Epithelial cell of prostate (primary cell): ENCODE measurements at regions not wholly inside any gene's neighbourhood (a gene's known extent, or its start where the extent isn't known, plus 50 kb on each side); places are given as distances from the start of the nearest gene placed in this dataset.
A peak's percentile ranks its signal among the peaks of the same experiment; 100 is the strongest.

Source experiments
- DNase-seq: peaks from one replicate; pipeline ENCODE4 v3.0.0-alpha.2; 2011; ENCODE audit warnings: low read depth, low spot score
- H3K27ac ChIP-seq: fragments of 450-650 bp; 2 replicates; pipeline ENCODE4 v1.5.1; 2017; ENCODE audit warnings: mild to moderate bottlenecking

DNA sequence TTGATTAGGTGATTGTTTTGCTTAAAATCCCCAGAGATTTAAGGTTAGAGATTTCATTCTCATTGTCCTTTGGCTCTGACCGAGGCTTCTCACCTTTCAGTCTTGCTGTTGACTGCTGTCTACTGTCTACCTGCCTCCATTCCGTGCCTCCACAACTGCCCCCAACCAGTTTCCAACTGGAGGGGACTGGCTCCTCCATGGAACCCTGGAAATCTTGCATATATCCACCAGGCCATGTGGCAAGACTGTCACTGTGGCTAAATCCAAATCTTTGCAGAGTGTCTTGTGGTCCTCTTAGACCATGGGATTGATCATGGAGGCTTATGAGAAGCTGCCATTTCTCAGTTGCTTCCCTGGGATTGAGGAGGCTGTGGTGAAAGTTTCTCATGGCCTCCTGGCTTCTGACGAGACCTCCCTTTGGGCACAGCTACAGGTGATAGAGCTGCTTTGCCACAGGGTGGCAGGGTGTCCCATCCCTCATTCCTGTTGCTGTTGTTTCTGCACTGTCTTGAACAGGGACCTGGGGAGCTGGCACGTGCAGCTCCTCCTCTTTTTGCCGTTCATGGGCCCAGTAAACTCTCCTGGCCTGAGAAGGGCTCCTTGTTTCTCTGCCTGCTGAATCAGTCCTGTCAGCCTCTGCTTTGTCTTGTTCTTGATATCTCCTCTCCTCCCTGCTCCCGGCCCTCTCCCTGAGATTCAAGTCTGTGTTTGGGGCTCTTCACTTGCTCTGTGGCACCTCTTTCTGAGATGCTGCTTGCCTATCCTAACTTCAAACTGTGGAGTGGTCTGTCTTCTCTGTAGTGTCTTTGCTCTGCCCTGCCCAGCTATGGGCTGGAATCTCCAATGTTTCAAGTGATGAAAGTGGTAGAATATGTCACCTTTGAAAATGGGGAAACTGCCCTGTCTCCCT lies 63.6 kb upstream of the IGFBP3 start:
- H3K27ac ChIP-seq = no peak overlapping the region
- DNase-seq = no peak

DNA sequence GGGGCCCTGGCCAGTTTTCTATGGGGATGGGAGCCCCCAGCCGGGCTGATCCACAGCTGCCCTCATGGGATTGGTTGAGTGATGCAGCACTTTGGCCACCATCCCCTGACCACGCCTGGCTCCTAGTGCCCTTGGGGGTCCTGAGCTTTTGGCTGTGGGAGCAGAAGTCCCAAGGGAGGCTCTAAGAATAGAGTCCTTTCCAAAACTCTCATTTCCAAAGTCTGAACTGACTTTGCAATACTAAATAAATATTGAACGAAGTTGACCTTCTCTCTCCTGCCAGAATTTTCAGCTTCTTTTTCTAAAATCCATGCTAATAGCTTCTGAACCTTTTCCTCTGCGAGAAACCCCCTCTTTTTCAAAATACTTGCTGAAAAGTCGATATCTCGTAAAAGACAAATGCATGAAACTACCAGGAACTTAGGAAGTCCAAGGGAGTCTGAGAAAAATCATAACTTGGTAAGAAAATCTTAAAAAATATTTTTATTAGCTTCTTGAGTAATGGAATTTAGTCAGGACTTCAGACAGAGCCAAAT lies 62.7 kb upstream of the IGFBP3 start:
- DNase-seq = no peak
- H3K27ac ChIP-seq = no peak overlapping the region

DNA sequence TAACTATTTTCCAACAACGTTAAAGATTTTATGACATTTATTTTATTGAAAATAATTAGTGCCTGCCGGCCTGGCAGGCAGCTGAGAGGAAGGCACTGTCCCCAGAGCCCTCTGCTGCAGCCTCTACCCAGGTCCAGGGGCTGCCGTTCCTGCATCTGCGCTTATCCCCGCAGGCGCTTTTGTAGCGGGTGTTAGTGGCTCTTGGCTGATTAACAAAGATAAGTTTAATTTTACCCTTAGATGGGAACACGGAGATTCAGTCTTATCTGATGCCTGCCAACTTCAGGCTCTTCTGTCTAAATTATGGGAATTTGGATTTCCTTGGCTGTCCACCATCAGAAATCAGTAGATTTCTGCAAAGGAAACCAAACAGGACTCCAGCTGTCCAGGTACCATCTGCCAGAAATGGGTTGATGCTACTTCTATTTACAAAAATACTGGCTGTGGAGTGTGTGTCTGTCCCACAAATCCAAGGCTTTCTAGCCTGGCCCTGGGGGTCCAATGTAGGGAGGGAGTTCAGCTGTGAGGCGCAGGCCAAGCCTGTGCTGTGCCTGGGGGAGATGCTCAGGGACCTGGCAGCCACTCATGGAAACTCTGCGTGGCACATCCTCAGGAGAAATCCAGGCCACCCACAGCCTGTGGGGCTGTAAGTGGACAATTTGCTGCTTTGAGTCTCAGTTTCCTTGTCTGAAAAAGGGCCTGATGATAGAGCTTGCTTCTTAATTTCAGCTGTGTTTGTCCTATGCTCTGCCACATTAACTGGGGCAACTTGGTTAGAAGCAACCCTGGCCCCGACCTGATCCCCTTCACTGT lies 62.0 kb upstream of the IGFBP3 start:
- H3K27ac ChIP-seq = no peak overlapping the region
- DNase-seq = no peak

DNA sequence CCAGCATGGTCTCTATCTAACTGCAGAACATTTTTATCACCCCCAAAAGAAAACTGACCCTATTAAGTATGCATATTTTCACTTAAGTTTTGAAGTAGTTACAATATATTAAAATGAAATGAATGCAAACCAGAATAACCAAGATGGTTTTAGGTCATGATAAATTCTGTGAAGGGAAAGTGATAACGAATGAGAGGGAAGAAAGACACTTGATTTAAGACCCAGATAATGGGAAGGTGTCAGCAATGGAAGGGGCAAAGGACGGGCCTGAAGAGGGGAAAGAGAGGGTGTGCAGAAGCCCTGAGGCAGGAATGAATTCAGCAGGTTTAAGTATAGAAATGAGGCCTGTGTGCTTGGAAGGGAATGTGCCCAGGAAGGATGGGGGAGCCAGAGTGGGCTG lies 61.1 kb upstream of the IGFBP3 start:
- no peak for DNase-seq
- H3K27ac ChIP-seq = no peak overlapping the region

DNA sequence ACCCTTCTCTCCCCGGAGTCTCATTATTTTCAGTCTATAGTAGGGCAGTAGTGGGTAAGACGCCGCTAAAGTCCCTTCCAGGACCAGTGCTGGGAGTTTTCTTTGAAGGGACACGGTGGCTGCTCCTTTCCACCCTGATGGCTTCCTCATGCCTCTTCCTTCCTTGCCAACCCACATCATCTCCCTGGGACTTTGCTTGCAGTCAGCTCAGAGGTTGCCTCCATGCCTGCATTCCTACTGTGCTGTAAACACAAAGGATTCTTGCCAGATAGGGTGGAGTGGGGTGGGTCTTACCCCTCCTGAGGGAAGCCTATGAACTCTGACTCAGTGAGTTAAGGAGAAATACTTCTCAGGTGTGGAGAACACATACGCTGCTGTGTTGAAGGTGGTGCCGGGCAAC lies 59.9 kb upstream of the IGFBP3 start:
- DNase-seq = no peak

DNA sequence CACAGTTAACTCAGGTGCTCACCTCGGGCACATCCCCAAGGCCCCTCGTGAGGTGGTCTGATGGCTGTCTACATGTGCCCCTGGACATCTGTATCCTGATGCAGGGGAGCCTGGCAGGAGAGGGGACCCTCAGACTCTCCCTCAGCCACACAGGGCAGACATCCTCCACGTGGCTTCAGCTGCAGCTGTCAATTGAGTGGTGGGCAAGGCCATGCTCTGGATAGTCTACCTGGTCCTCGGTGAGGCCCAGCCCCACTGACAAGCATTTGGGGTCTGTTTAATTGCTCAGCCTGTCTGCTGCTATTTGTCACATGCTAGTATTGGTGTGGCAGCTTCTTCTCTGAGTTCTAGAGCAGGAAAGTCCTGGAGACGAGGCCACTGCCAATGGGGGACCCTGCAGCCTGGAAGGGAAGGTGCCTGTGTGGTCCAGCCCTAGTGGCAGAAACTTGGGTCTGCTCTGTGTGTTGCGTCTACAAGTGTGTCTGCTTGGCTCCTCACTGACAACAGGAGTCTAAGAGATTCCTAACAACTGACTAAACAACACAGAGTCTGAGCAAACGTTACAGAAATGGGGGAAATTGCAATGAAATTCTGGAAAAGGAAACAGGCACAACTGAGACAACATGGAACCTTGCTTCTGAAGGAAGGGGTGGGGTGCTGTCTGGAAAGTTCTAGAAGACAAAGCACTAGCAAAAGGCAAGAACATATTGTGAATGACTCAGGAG lies 59.3 kb upstream of the IGFBP3 start:
- DNase-seq = no peak
- H3K27ac ChIP-seq = peak overlapping the region; percentile 33

More for the DNA sequence above, 59.9 kb upstream of the IGFBP3 start:
- H3K27ac ChIP-seq = peak overlapping the region; percentile 33

DNA sequence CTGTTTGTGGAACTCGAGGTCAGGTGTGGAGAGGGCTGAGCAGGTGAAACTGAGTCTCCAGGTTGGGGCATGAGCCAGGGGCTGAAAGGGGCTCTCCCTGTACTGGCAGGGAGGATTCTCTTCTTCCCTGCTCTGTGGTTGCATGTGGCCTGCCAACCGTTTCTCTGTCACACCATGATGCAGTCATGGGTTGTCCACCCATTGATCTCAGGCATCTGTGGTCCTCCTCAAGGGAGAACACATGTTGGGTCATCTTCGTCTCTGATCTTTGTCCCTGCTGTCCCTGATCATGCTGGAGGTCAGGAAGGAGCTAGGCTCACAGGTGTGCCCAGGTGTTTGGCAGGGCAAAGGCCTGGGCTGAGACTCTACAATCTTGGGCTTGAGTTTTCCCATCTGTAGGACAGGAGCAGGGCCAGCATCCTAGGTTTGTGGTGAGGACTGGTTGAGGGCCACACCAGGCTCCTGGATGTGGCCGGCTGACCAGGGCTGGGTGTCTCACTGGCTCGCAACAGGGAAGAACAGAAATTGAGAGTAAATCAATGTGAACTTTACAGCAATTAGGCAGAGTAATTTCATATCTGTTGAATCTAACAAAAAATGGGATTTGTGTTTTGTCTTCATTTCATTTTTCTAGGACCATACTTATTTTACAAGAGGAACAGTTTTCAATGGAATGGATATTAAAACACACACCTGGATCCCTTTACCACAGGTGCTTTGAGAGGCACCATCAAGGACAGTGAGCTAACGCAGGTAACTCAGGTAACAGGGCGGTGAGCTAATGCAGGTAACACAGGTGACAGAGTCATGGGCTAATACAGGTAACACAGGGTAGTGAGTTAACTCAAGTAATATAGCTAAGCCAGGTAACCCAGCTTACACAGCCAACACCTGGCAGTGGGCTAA lies 58.5 kb upstream of the IGFBP3 start:
- peak overlapping the region; percentile 65 for H3K27ac ChIP-seq
- no peak for DNase-seq

DNA sequence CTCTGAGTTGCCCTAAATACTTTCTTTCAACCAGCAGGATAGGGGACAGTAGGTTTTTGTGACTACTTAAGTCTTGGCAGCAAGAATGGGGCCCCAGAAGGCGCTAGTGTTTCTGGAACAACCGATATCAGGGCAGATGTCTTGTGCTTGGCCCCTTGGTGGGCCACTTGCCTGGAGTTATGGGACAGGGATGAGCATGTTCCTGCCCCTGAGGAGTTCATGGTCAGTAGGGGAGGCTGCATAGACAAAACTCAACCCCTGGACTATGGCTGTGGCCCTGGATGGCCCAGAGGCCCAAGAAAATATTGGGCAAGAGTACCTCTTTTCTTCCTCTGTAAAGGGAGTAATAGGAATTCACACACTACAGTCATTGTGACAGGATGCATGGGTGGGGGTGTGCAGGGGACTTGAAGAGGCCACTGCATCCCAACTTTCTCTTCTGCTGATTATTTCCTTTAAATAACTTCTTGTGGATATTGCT lies 57.7 kb upstream of the IGFBP3 start:
- DNase-seq = no peak
- peak overlapping the region; percentile 65 for H3K27ac ChIP-seq

DNA sequence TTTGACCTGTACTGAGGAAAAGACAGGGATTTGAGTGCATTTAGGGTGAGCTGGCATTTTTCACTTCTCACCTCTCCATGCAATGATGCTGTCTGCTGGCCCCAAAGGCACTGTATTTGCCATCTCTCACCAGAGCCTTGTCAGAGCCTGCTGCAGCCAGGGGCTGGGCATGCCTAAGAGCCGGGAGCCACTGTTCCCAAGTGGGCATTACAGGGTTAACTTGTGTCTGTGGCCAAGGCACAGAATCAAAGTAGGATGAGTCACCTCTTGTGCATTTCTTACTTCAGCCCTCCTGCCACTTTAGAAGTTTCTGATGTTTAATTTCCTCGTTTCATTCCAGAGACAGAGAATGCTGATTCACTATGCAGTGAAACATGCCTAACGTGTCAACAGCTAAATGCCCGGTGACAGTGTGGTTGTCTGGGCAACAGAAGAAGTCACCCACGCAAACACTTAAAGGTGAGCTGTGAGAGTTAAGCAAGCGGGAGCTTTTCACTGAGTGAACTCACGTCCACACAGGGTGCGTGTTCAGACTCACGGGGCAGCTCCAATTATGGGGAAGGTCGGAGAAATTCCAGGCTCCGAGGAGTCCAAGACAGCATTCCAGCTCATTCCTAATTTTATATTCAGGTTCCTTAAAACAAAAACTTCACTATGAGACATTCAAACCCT lies 57.1 kb upstream of the IGFBP3 start:
- peak overlapping the region; percentile 65 for H3K27ac ChIP-seq
- DNase-seq = peak; percentile 99

DNA sequence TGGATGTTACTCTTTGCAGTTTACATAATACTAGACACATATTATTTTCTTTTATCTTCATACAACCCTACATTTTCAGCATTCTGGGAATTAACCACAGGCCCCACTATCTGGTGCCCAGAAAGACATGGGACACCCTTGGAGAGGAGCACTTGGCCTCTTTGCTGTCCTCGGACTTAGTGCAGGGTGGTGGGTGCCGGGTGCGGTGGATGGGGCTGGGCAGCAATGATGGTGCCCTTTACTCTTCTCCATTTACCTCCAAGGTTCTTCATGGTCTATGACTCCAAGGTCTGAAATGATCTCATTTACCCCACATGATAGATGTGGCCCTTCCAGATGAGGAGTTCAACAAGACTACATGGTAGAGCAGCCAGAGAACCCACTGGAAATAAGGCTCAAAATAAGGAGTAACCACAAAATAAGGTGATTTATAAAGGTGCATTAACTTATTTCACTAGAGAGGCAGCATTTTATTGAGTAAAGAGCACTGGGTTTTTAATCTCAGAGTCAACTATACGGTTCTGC lies 56.2 kb upstream of the IGFBP3 start:
- DNase-seq = no peak
- H3K27ac ChIP-seq = peak overlapping the region; percentile 65

DNA sequence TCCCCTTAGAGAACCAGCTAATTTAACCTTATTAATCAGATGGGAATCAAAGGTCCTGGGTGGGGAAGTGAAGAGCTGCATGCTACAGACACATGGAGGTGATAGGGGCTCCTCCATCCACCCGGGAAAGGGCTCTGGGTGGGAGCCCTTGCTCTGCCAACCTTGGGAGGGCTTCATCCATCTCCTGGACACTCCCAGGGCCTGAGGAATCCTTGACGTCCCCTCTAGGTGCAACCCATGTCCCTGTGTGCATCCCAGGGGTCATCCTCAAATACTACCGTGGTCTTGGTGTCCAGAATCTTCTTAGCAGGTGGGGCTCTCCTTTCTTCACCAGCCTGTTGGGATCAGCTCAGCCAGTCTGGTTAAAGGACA lies 55.4 kb upstream of the IGFBP3 start:
- H3K27ac ChIP-seq = no peak overlapping the region
- no peak for DNase-seq

DNA sequence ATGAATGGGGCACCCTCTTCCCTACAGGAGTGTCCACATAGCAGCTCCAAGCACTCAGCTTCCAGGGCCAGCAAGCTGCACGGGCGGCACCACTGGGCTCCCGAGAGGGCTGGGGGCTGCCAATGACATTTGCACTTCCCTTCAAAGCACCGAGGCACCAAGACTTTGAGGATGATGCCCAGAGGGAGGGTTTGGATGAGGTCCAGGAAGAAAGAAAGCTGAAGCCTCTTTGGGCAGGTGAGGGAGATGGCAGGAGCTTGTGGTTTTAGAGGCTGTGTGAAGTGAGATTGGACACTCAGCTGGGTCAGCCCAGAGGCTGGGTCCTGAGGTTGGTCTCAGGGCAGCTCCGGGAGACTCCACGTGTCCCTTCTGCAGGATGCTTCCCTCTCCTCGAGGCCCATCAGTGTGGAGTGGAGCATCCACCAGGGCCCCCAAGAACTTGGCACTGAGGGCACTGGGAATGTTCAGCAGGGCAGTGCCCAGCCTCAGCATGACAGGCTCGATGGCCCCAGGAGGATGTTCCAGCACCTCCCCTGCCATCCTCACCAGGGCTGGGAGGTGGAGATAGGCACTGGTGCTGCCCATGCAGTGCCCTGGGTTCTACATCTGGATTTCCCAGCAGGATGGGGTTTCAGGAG lies 54.9 kb upstream of the IGFBP3 start:
- no peak overlapping the region for H3K27ac ChIP-seq
- DNase-seq = no peak

DNA sequence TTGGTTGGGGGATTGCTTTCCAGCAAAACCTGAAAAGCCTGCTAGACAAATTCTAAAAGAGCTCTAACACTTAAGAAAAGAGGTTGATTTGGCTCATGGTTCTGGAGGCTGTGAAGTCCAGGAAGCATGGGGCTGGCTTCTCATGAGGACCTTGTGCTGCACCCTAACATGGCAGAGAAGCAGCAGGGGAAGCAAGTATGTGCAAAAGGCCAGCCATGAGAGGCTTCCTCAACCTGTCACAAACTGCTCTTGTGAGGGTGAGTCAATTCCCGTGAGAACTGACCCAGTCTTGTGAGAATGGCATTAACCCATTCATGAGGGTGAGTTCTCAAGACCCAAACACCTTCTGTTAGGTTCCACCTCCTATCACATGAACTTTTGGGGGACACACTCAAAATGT lies 54.3 kb upstream of the IGFBP3 start:
- DNase-seq = no peak
- H3K27ac ChIP-seq = no peak overlapping the region

DNA sequence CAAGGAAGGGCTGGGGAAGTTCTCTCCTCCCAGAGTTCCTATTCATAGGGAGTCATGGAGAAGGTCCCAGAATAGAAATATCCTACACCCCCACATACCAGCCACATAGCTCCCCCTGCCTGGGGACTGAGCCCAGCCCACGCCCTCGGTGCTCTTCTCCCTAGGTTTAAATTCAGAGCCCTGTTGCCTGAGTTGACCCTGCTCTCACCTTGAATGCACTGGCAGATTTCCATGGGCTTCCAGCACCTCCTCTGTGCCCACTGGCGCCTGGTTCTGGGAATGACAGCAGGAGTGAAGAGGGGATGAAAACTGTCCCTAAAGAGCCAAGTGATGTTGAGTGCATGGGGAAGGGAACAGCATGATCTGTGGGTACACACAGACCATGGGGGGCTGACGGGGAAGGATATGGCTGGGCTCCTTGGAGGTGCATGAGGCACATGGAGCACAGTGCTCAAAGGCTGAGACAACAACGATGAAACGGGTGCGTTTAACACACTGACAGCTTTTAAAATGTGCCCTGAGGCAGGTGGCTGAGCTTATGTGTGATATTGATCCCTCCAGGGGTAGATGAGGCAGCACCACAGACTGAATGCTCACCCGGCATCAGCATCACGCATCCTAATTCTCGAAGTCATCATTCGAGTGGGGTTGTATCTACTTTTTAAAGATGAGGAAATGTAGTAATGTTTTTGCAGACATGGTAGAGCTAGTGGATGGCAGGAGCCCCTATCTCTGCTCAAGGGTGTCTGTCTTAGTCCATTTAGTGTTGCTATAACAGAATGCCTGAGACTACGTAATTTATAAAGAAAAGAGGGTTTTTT lies 53.7 kb upstream of the IGFBP3 start:
- H3K27ac ChIP-seq = no peak overlapping the region

DNA sequence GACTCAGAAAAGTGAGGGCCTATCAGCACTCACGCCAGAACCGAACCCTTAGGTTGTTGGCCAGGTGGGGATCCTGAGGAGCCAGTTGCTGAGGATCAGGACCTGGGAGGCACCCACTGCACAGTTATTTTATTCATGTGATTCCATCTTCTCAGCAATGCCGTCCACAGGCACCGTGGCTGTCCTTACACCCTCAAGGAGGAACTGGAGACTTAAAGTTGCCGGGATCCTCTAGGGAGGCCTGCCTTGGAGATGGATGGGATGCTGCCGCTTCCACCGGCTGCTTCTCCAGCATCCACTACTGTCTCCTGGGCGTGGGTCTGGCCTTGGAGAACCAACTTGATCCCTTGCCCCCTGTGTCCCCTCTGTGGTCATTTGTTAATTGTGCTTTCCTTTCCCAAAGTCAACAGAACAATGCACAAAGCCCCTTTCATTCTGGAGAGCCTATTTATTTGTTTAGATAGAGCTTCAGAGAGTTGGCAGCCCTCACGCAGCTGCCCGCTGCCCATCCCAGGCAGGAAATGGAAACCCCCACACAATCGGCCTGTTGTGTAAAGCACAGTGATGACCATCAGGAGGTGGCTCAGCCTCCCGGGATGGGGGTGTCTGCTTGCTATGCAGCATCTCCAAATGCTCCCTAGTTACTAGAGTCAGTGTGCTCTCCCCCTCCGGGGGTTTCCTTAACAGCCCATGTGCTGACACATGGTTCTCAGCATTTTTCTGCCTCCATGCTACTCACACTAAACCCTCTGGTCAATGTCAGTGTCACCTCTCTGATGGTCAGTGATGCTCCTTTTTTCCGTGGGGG lies 52.9 kb upstream of the IGFBP3 start:
- no peak for DNase-seq
- no peak overlapping the region for H3K27ac ChIP-seq

More for the DNA sequence above, 53.7 kb upstream of the IGFBP3 start:
- no peak for DNase-seq

DNA sequence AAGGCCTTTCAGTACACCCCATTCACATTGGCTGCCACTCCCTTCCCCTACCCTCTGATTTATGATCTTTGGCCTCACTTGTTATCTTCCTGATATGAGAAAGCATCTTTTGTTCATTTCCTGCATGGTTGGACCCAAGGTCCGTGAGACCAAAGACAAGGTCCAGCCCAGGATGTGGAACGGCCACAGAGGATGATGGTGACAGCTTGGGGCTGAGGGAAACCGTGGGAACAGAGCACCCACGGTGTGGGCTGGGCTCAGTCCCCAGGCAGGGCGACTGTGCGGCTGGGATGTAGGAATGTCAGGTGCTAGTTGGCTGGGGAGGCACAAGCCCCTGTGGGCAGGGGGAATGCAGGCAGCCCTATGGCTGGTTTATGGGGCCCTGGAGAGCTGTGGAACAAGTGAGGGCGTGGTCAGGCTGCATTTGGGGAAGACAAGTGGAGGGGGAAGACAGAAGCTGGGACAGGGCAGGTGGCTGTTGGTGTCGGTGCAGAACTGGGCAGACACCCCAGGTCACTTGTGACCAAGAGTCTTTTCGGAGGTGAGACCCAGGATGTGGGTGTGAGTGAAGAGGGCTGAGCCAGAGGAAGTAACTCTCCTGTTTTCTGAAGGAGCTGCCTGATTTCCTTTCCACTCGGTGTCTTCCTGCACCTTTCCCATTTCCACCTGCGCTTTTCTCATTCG lies 51.7 kb upstream of the IGFBP3 start:
- DNase-seq = no peak
- no peak overlapping the region for H3K27ac ChIP-seq
